H1 (cell line): ENCODE measurements at regions not wholly inside any gene's neighbourhood (a gene's known extent, or its start where the extent isn't known, plus 50 kb on each side); places are given as distances from the start of the nearest gene placed in this dataset.

Experiments
- CTCF ChIA-PET: fragments of 300-600 bp; sonication (Branson Sonifier 250); formaldehyde crosslinking; loops from one replicate; lab custom pipeline; 2021; ENCODE audit not compliant: partially characterized antibody; lab: Charles Lee
- POLR2A ChIA-PET: fragments of 300-600 bp; sonication (Branson Sonifier 250); formaldehyde crosslinking; loops from one replicate; lab custom pipeline; 2021; ENCODE audit warnings: inconsistent platforms; ENCODE audit not compliant: partially characterized antibody; lab: Charles Lee
- DNase-seq, 2 experiments: peaks; one replicate each; pipeline versions ENCODE4 v3.0.0 to v3.0.0-alpha.2; 2010 to 2022; ENCODE audit warnings: low spot score in 2 of 2, low read depth in 1 of 2, mixed read lengths in 1 of 2
- FAIRE-seq: peaks from 2 replicates; lab custom pipeline; 2011; peaks lifted over from hg19 to GRCh38; lab: Jason Lieb, UNC
- H2AFZ ChIP-seq: 2 replicates; pipeline ENCODE4 v1.8.1; 2012; ENCODE audit warnings: low read length, inconsistent platforms
- H2AK5ac ChIP-seq: 2 replicates; pipeline ENCODE4 v1.6.1; 2013; ENCODE audit warnings: low read depth, low read length
- H2BK120ac ChIP-seq: replicated peaks from 2 replicates; pipeline ENCODE3; 2013; ENCODE audit warnings: low read depth, low read length, inconsistent platforms
- H2BK12ac ChIP-seq: 2 replicates; pipeline ENCODE4 v1.6.1; 2013; ENCODE audit warnings: low read depth, low read length
- H2BK15ac ChIP-seq: 2 replicates; pipeline ENCODE4 v1.6.1; 2013; ENCODE audit warnings: low read length
- H2BK20ac ChIP-seq: 2 replicates; pipeline ENCODE4 v1.6.1; 2013; ENCODE audit warnings: low read length
- H2BK5ac ChIP-seq: 2 replicates; pipeline ENCODE4 v1.6.1; 2013; ENCODE audit warnings: low read depth, low read length
- H3K14ac ChIP-seq: 2 replicates; pipeline ENCODE4 v1.6.1; 2013; ENCODE audit warnings: inconsistent platforms; ENCODE audit not compliant: insufficient read length
- H3K18ac ChIP-seq: 2 replicates; pipeline ENCODE4 v1.6.1; 2013; ENCODE audit warnings: low read length; ENCODE audit errors: extremely low read depth
- H3K23ac ChIP-seq: 2 replicates; pipeline ENCODE4 v1.6.1; 2013; ENCODE audit warnings: inconsistent platforms; ENCODE audit not compliant: insufficient read length
- H3K23me2 ChIP-seq: 2 replicates; pipeline ENCODE4 v1.6.1; 2013; ENCODE audit warnings: low read depth, low read length
- H3K27ac ChIP-seq: 2 replicates; pipeline ENCODE4 v1.6.1; 2011; ENCODE audit warnings: low read depth, low read length, inconsistent platforms
- H3K27me3 ChIP-seq, 4 experiments: replicated peaks in 1 of 4; 1 replicate in 1 of 4; 2 replicates in 3 of 4; pipeline versions ENCODE4 v1.6.1 to v1.8.1; 2011 to 2013; ENCODE audit warnings: low read length in 3 of 4, mild to moderate bottlenecking in 3 of 4, inconsistent platforms in 2 of 4, mixed read lengths in 2 of 4, moderate library complexity in 1 of 4; ENCODE audit not compliant: control insufficient read depth in 3 of 4, insufficient read depth in 3 of 4; ENCODE audit errors: extremely low read depth in 1 of 4
- H3K36me3 ChIP-seq, 4 experiments: 2 replicates each; pipeline versions ENCODE4 v1.6.1 to v1.8.1; 2011 to 2013; ENCODE audit warnings: mild to moderate bottlenecking in 4 of 4, low read length in 3 of 4, moderate library complexity in 2 of 4, control low read depth in 1 of 4, inconsistent platforms in 1 of 4; ENCODE audit not compliant: insufficient read depth in 4 of 4, control insufficient read depth in 2 of 4
- H3K4ac ChIP-seq: replicated peaks from 2 replicates; pipeline ENCODE3; 2013; ENCODE audit warnings: low read length, low read depth, mixed read lengths, inconsistent platforms; ENCODE audit not compliant: insufficient read length
- H3K4me1 ChIP-seq, 4 experiments: replicated peaks in 1 of 4; 1 replicate in 1 of 4; 2 replicates in 3 of 4; pipeline versions ENCODE4 v1.6.1 to v1.8.1; 2011 to 2013; ENCODE audit warnings: low read length in 3 of 4, inconsistent platforms in 2 of 4, mixed read lengths in 1 of 4; ENCODE audit not compliant: insufficient read depth in 4 of 4, control insufficient read depth in 3 of 4
- H3K4me2 ChIP-seq, 2 experiments: 2 replicates each; pipeline versions ENCODE4 v1.6.1 to v1.8.1; 2011 to 2013; ENCODE audit warnings: low read depth in 2 of 2, low read length in 2 of 2, control low read depth in 1 of 2, inconsistent platforms in 1 of 2, mild to moderate bottlenecking in 1 of 2; ENCODE audit not compliant: insufficient read depth in 1 of 2
- H3K4me3 ChIP-seq, 4 experiments: fragments of 200-600, 300-600 bp in 1 of 4; sonication (generic), shearing (Covaris generic), sonication (Bioruptor Twin) in 1 of 4; 2 replicates each; pipeline versions ENCODE4 v1.5.1 to v1.8.1; 2011 to 2016; ENCODE audit warnings: low read length in 4 of 4, low read depth in 3 of 4, control low read depth in 2 of 4, inconsistent platforms in 2 of 4, mild to moderate bottlenecking in 2 of 4, mixed read lengths in 1 of 4, moderate library complexity in 1 of 4; ENCODE audit not compliant: insufficient read depth in 2 of 4; ENCODE audit errors: extremely low read depth in 1 of 4
- H3K56ac ChIP-seq: replicated peaks from 2 replicates; pipeline ENCODE3; 2013; ENCODE audit warnings: low read depth, mild to moderate bottlenecking, mixed read lengths, low read length, inconsistent platforms; ENCODE audit not compliant: insufficient read length
- H3K79me1 ChIP-seq: 2 replicates; pipeline ENCODE4 v1.6.1; 2013; ENCODE audit warnings: low read depth, low read length, control low read depth
- H3K79me2 ChIP-seq, 2 experiments: 2 replicates each; pipeline versions ENCODE4 v1.6.1 to v1.8.1; 2012 to 2013; ENCODE audit warnings: low read length in 2 of 2, mild to moderate bottlenecking in 2 of 2, inconsistent platforms in 1 of 2; ENCODE audit not compliant: insufficient read depth in 2 of 2, control insufficient read depth in 1 of 2
- H3K9ac ChIP-seq, 4 experiments: replicated peaks in 1 of 4; 1 replicate in 1 of 4; 2 replicates in 3 of 4; pipeline versions ENCODE4 v1.6.1 to v1.8.1; 2011 to 2013; ENCODE audit warnings: low read depth in 3 of 4, low read length in 3 of 4, control low read depth in 2 of 4, mild to moderate bottlenecking in 2 of 4, moderate library complexity in 2 of 4, inconsistent platforms in 1 of 4; ENCODE audit errors: extremely low read depth in 1 of 4
- H3K9me3 ChIP-seq, 2 experiments: 2 replicates each; pipeline versions ENCODE4 v1.6.1 to v1.8.1; 2012 to 2013; ENCODE audit warnings: mild to moderate bottlenecking in 2 of 2, moderate library complexity in 2 of 2, control low read depth in 1 of 2, inconsistent platforms in 1 of 2, low read depth in 1 of 2, low read length in 1 of 2, mixed read lengths in 1 of 2; ENCODE audit not compliant: insufficient read depth in 2 of 2
- H4K20me1 ChIP-seq, 2 experiments: replicated peaks in 1 of 2; 2 replicates each; pipeline versions ENCODE3 to v1.8.1; 2011 to 2013; ENCODE audit warnings: inconsistent platforms in 2 of 2, low read length in 2 of 2, mild to moderate bottlenecking in 1 of 2; ENCODE audit not compliant: insufficient read depth in 2 of 2, control insufficient read depth in 1 of 2
- H4K5ac ChIP-seq: 2 replicates; pipeline ENCODE4 v1.6.1; 2013; ENCODE audit warnings: low read length, low read depth, mixed read lengths, inconsistent platforms; ENCODE audit not compliant: insufficient read length
- H4K8ac ChIP-seq: 2 replicates; pipeline ENCODE4 v1.8.0; 2013; ENCODE audit warnings: mild to moderate bottlenecking, moderate library complexity, low read length, inconsistent platforms; ENCODE audit not compliant: insufficient read depth; ENCODE audit errors: extremely low read depth
- H4K91ac ChIP-seq: replicated peaks from 2 replicates; pipeline ENCODE3; 2013; ENCODE audit warnings: low read length, mixed read lengths, inconsistent platforms; ENCODE audit not compliant: insufficient read length
- CTBP2 ChIP-seq: IDR thresholded peaks from 2 replicates; pipeline ENCODE4 v1.7.0; 2011; ENCODE audit warnings: borderline replicate concordance, mild to moderate bottlenecking, moderate library complexity, mixed read lengths, low read length; ENCODE audit not compliant: insufficient read depth, insufficient read length
- CTCF ChIP-seq, 3 experiments: IDR thresholded peaks; 1 replicate in 2 of 3; 2 replicates in 1 of 3; pipeline versions ENCODE4 v1.5.1 to v1.6.1; 2011; ENCODE audit warnings: low read length in 3 of 3, mild to moderate bottlenecking in 3 of 3, inconsistent platforms in 2 of 3, low read depth in 1 of 3, moderate library complexity in 1 of 3; ENCODE audit not compliant: insufficient read depth in 1 of 3; ENCODE audit errors: control extremely low read depth in 1 of 3
- EP300 ChIP-seq, 2 experiments: IDR thresholded peaks; 1 replicate in 1 of 2; 2 replicates in 1 of 2; pipeline ENCODE4 v1.6.1; 2011 to 2012; ENCODE audit warnings: low read depth in 2 of 2, low read length in 2 of 2, mild to moderate bottlenecking in 2 of 2, borderline replicate concordance in 1 of 2, inconsistent platforms in 1 of 2, moderate library complexity in 1 of 2
- HDAC2 ChIP-seq, 2 experiments: fragments of 300-600 bp in 1 of 2; sonication (generic) in 1 of 2; IDR thresholded peaks; 2 replicates each; pipeline ENCODE4 v1.6.1; 2011 to 2012; ENCODE audit warnings: low read depth in 2 of 2, low read length in 2 of 2, mild to moderate bottlenecking in 2 of 2, moderate library complexity in 2 of 2, borderline replicate concordance in 1 of 2, inconsistent platforms in 1 of 2
- HDAC6 ChIP-seq: IDR thresholded peaks from one replicate; pipeline ENCODE4 v1.7.1; 2012; ENCODE audit warnings: low read depth, mild to moderate bottlenecking, inconsistent platforms, low read length, moderate library complexity
- KDM4A ChIP-seq: IDR thresholded peaks from one replicate; pipeline ENCODE4 v1.7.1; 2012; ENCODE audit warnings: low read depth, mild to moderate bottlenecking, moderate library complexity, low read length, inconsistent platforms; ENCODE audit not compliant: severe bottlenecking
- SIN3A ChIP-seq, 2 experiments: IDR thresholded peaks in 1 of 2; conservative IDR thresholded peaks in 1 of 2; 2 replicates each; pipeline ENCODE4 v1.6.1; 2011 to 2012; ENCODE audit warnings: low read length in 2 of 2, improper control_type of control experiment in 1 of 2, low read depth in 1 of 2, mild to moderate bottlenecking in 1 of 2
- TAF7 ChIP-seq: optimal IDR thresholded peaks from 2 replicates; pipeline ENCODE3; 2011; ENCODE audit warnings: low read depth, mild to moderate bottlenecking, inconsistent platforms, low read length, moderate library complexity, borderline replicate concordance
- TEAD4 ChIP-seq: IDR thresholded peaks from 2 replicates; pipeline ENCODE4 v1.6.1; 2012; ENCODE audit warnings: low read depth, low read length, inconsistent platforms, mixed read lengths
- YY1 ChIP-seq: IDR thresholded peaks from 2 replicates; pipeline ENCODE4 v1.6.1; 2011; ENCODE audit warnings: low read depth, mild to moderate bottlenecking, low read length
- WGBS, 2 experiments: shearing (Covaris generic) in 1 of 2; methylation state at CpG; one replicate each; pipeline versions ENCODE4 v1.1.6 to v1.1.7; 2013 to 2015; ENCODE audit warnings: low lambda C conversion rate in 2 of 2, mixed read lengths in 2 of 2, inconsistent platforms in 1 of 2, low coverage in 1 of 2, missing lambda C conversion rate in 1 of 2; ENCODE audit not compliant: insufficient replicate concordance in 2 of 2, insufficient coverage in 1 of 2, insufficient read length in 1 of 2; ENCODE audit errors: extremely low coverage in 1 of 2, missing lambda C conversion rate in 1 of 2; 5-methylcytosine and 5-hydroxymethylcytosine counted together

GRCh38 chrX:121260596-121261240 lies 213.3 kb downstream of the GLUD2 start:
- H2BK15ac ChIP-seq, result no peak overlapping the region
- H3K4me1 ChIP-seq, result no peaks in the 10 kb centered on the region
- no peaks in the 10 kb centered on the region for H3K79me2 ChIP-seq
- H3K36me3 ChIP-seq, result no peaks in the 10 kb centered on the region
- H3K56ac ChIP-seq, result peak overlapping the region; percentile 6
- no peak overlapping the region for H2BK12ac ChIP-seq
- H3K23me2 ChIP-seq, result no peaks in the 10 kb centered on the region
- no peak overlapping the region for H4K5ac ChIP-seq
- FAIRE-seq (no peak), DNase-seq (no peak)
- H2BK5ac ChIP-seq, result no peak overlapping the region
- no peaks in the 10 kb centered on the region for H3K79me1 ChIP-seq
- H2BK120ac ChIP-seq, result no peak overlapping the region
- H4K8ac ChIP-seq, result no peak overlapping the region
- no peak overlapping the region for H3K27ac ChIP-seq
- no peak overlapping the region for H3K23ac ChIP-seq
- 66% methylated on average over 2 of the region's 2 CpGs; no CpG with 5 or more reads in 1 of the 2 experiments for WGBS, 2 experiments
- H3K27me3 ChIP-seq, result no peaks in the 10 kb centered on the region
- H3K4me2 ChIP-seq, result no peak overlapping the region
- no peak overlapping the region for H3K18ac ChIP-seq
- POLR2A ChIA-PET, result no interaction called here
- H2AK5ac ChIP-seq, result no peak overlapping the region
- no peak overlapping the region for H2AFZ ChIP-seq
- no peak overlapping the region for H2BK20ac ChIP-seq
- H3K4me3 ChIP-seq, result no peak overlapping the region
- H3K9ac ChIP-seq, result no peak overlapping the region
- H3K9me3 ChIP-seq, result peaks cover 0 to 15% of the 10 kb centered on the region in 2 experiments; a peak in 1 of 4 replicates
- H4K20me1 ChIP-seq, result no peaks in the 10 kb centered on the region
- no peak overlapping the region for H4K91ac ChIP-seq
- CTCF ChIA-PET, result no interaction called here
- H3K14ac ChIP-seq, result no peak overlapping the region
- no peak overlapping the region for H3K4ac ChIP-seq
- TF ChIP-seq YY1 (no peak), TAF7 (no peak), HDAC6 (no peak), HDAC2 (IDR thresholded peaks at IDR 0.05; ENCODE audit: borderline replicate concordance in 1 of 2, low read depth in 2 of 2, low read length in 2 of 2) (no peak), EP300 (IDR thresholded peaks at IDR 0.05; ENCODE audit: borderline replicate concordance in 1 of 2, low read depth in 2 of 2, low read length in 2 of 2) (no peak), KDM4A (no peak), CTBP2 (no peak), TEAD4 (no peak), CTCF (IDR thresholded peaks at IDR 0.05; ENCODE audit: control extremely low read depth in 1 of 3, insufficient read depth in 1 of 3, low read depth in 1 of 3, low read length in 3 of 3) (no peak), SIN3A (conservative IDR thresholded peaks at IDR 0.05 in 1 of 2, IDR thresholded peaks at IDR 0.05 in 1 of 2; ENCODE audit: low read depth in 1 of 2, low read length in 2 of 2) (no peak)
